ENCODE measurements at regions not wholly inside any gene's neighbourhood (a gene's known extent, or its start where the extent isn't known, plus 50 kb on each side); places are given as distances from the start of the nearest gene placed in this dataset.

GRCh38 chr6:15880262-15880973 is 217.6 kb upstream of the DTNBP1 start:
- Histone ChIP-seq H3K4me3 (ENCODE audit: low read depth, low read length) (no peak overlapping the region), H3K9ac (ENCODE audit: low read length) (no peak overlapping the region), H3K4me1 (ENCODE audit: control insufficient read depth, insufficient read depth, low read length) (no peaks in the 10 kb centered on the region)

DNA sequence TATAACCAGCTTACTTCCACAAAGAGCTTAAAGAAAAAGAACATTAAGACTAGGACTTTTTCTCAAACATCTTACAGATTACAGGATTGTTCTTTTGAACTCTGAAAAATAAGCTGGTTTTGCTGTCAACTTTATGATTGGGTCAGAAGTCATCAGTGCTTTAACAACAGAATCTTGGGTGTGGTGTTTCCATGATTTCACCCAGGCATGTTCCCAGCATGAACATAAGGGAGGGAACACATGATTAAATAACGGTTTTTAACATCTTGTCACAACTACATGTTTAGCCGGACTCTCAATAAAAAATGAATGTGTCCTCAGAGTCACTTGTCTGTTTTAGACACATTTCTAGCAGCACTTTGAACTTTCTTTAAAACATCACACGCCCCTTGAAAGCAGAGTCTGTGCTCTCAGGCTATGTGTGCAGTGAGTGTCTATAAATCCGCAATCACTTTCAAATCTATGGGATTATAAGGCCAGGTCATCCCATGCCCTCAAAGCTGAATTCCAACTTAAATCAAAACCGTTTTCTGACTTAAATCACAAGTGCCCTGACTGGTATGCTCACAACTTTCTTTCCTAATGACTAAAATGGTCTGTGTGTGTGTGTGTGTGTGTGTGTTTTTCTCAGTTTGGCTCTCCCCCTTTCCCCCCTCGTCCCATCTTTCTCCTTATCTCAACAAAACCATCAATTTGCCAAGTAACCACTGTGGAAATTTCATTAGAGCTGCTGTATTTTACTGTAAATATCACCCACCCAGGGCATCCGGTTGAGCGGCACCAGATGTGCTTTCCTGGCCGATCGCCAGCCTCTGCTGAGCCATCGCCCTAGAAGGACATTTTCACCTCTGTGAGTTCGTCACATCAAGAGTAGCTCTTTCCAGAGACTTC is 216.8 kb upstream of the DTNBP1 start:
- Histone ChIP-seq H3K9ac (ENCODE audit: low read length) (no peak overlapping the region), H3K4me3 (ENCODE audit: low read depth, low read length) (no peak overlapping the region), H3K9me3 (ENCODE audit: control insufficient read depth, insufficient read depth, low read depth, low read length) (no peaks in the 10 kb centered on the region)

More at GRCh38 chr6:15880262-15880973, 217.6 kb upstream of the DTNBP1 start:
- no peaks in the 10 kb centered on the region for H3K36me3 ChIP-seq (ENCODE audit: control insufficient read depth, insufficient read depth, low read length)
- no peaks in the 10 kb centered on the region for H3K27me3 ChIP-seq (ENCODE audit: control insufficient read depth, insufficient read depth, low read length)
- H3K27ac ChIP-seq (ENCODE audit: low read depth, low read length): no peak overlapping the region
- H3K9me3 ChIP-seq (ENCODE audit: control insufficient read depth, insufficient read depth, low read depth, low read length): no peaks in the 10 kb centered on the region

DNA sequence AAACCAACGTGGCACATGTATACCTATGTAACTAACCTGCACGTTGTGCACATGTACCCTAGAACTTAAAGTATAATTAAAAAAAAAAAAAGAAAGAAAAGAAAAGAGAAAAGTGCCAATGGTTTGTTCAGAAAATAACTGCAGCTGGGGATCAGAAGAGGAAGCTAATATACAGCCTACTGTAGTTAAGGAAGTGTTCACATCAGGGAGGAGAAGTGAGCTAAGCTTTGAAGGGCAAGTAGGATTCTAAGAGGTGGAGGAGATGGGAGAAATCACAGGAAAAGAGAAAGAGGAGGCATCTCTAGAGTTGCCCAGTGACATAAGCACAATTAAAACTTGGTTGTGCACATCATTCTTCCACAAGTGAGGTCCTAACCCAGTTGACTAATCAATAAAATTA is 214.4 kb upstream of the DTNBP1 start:
- Histone ChIP-seq H3K36me3 (ENCODE audit: control insufficient read depth, insufficient read depth, low read length) (no peaks in the 10 kb centered on the region), H3K27ac (ENCODE audit: low read depth, low read length) (no peak overlapping the region), H3K9ac (ENCODE audit: low read length) (no peak overlapping the region), H3K4me1 (ENCODE audit: control insufficient read depth, insufficient read depth, low read length) (peaks cover 13% of the 10 kb centered on the region), H3K4me3 (ENCODE audit: low read depth, low read length) (no peak overlapping the region), H3K9me3 (ENCODE audit: control insufficient read depth, insufficient read depth, low read depth, low read length) (no peaks in the 10 kb centered on the region), H3K27me3 (ENCODE audit: control insufficient read depth, insufficient read depth, low read length) (no peaks in the 10 kb centered on the region)

More for the DNA sequence above, 216.8 kb upstream of the DTNBP1 start:
- H3K4me1 ChIP-seq (ENCODE audit: control insufficient read depth, insufficient read depth, low read length): no peaks in the 10 kb centered on the region; the same call in 1 of the 2 replicates
- H3K27me3 ChIP-seq (ENCODE audit: control insufficient read depth, insufficient read depth, low read length): no peaks in the 10 kb centered on the region
- H3K36me3 ChIP-seq (ENCODE audit: control insufficient read depth, insufficient read depth, low read length): no peaks in the 10 kb centered on the region
- no peak overlapping the region for H3K27ac ChIP-seq (ENCODE audit: low read depth, low read length)

- H3K27ac ChIP-seq (ENCODE audit: low read depth, low read length): no peak overlapping the region
- H3K4me3 ChIP-seq (ENCODE audit: low read depth, low read length): no peak overlapping the region
- H3K9me3 ChIP-seq (ENCODE audit: control insufficient read depth, insufficient read depth, low read depth, low read length): no peaks in the 10 kb centered on the region
- H3K9ac ChIP-seq (ENCODE audit: low read length): no peak overlapping the region
- peaks cover 13% of the 10 kb centered on the region for H3K4me1 ChIP-seq (ENCODE audit: control insufficient read depth, insufficient read depth, low read length)
- H3K36me3 ChIP-seq (ENCODE audit: control insufficient read depth, insufficient read depth, low read length): no peaks in the 10 kb centered on the region
- H3K27me3 ChIP-seq (ENCODE audit: control insufficient read depth, insufficient read depth, low read length): no peaks in the 10 kb centered on the region
Measured at GRCh38 chr6:15876406-15876805, 213.6 kb upstream of the DTNBP1 start.

- no peak overlapping the region for H3K27ac ChIP-seq (ENCODE audit: low read depth, low read length)
- H3K9me3 ChIP-seq (ENCODE audit: control insufficient read depth, insufficient read depth, low read depth, low read length): no peaks in the 10 kb centered on the region
- H3K9ac ChIP-seq (ENCODE audit: low read length): no peak overlapping the region
- H3K36me3 ChIP-seq (ENCODE audit: control insufficient read depth, insufficient read depth, low read length): no peaks in the 10 kb centered on the region
- peaks cover 13% of the 10 kb centered on the region for H3K4me1 ChIP-seq (ENCODE audit: control insufficient read depth, insufficient read depth, low read length)
- H3K4me3 ChIP-seq (ENCODE audit: low read depth, low read length): no peak overlapping the region
- no peaks in the 10 kb centered on the region for H3K27me3 ChIP-seq (ENCODE audit: control insufficient read depth, insufficient read depth, low read length)
Measured at GRCh38 chr6:15875797-15876196, 213.0 kb upstream of the DTNBP1 start.

- H3K27me3 ChIP-seq (ENCODE audit: control insufficient read depth, insufficient read depth, low read length): no peaks in the 10 kb centered on the region
- no peaks in the 10 kb centered on the region for H3K9me3 ChIP-seq (ENCODE audit: control insufficient read depth, insufficient read depth, low read depth, low read length)
- peaks cover 13% of the 10 kb centered on the region for H3K4me1 ChIP-seq (ENCODE audit: control insufficient read depth, insufficient read depth, low read length)
Measured at GRCh38 chr6:15874821-15875220, 212.0 kb upstream of the DTNBP1 start.

GRCh38 chr6:15874326-15874725 is 211.5 kb upstream of the DTNBP1 start:
- Histone ChIP-seq H3K4me1 (ENCODE audit: control insufficient read depth, insufficient read depth, low read length) (peaks cover 13% of the 10 kb centered on the region), H3K36me3 (ENCODE audit: control insufficient read depth, insufficient read depth, low read length) (no peaks in the 10 kb centered on the region), H3K27ac (ENCODE audit: low read depth, low read length) (no peak overlapping the region), H3K4me3 (ENCODE audit: low read depth, low read length) (no peak overlapping the region), H3K27me3 (ENCODE audit: control insufficient read depth, insufficient read depth, low read length) (no peaks in the 10 kb centered on the region), H3K9ac (ENCODE audit: low read length) (no peak overlapping the region), H3K9me3 (ENCODE audit: control insufficient read depth, insufficient read depth, low read depth, low read length) (no peaks in the 10 kb centered on the region)

More at GRCh38 chr6:15874821-15875220, 212.0 kb upstream of the DTNBP1 start:
- no peak overlapping the region for H3K4me3 ChIP-seq (ENCODE audit: low read depth, low read length)
- H3K36me3 ChIP-seq (ENCODE audit: control insufficient read depth, insufficient read depth, low read length): no peaks in the 10 kb centered on the region
- H3K27ac ChIP-seq (ENCODE audit: low read depth, low read length): no peak overlapping the region
- H3K9ac ChIP-seq (ENCODE audit: low read length): no peak overlapping the region

DNA sequence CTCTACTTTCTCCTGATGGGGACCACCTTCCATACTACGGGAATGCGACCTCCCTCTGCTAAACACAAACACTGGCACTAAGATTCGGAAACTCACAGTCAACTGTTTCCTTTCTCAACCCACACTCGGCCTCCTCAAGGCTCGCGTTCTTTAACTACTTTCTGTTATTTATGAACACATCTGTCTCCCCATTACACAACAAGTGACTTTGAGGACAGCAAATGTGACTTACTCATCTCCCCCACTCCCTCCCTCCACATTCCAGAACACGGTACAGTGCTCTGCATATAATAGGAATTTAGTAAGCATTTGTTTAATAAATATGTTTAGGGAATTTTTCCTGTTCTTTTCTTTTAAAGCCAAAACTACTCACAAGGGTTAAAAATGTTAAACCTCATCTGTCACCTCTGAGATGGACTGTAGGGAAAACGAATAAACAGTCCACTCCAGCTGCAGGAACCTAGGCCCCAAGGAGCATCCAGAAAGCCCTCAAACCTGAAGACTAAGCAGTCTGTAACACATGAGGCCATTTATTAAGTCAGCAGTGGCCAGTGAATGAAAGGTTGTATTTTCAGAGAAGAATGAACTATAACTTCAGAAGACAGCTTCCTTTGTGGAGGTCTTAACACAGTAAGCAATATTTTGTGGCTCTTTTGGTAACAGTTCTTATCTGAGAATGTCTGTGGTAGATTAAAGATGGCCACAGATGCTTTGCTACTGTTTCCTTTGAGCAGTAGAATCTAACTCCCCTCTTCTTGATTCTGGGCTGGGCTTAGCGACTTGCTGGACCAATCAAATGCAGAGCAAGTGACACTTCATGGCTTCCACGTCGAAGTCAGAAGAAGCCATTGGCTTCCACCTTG is 209.6 kb upstream of the DTNBP1 start:
- Histone ChIP-seq H3K36me3 (ENCODE audit: control insufficient read depth, insufficient read depth, low read length) (no peaks in the 10 kb centered on the region), H3K4me3 (ENCODE audit: low read depth, low read length) (no peak overlapping the region), H3K27me3 (ENCODE audit: control insufficient read depth, insufficient read depth, low read length) (no peaks in the 10 kb centered on the region), H3K4me1 (ENCODE audit: control insufficient read depth, insufficient read depth, low read length) (peaks cover 13% of the 10 kb centered on the region), H3K9me3 (ENCODE audit: control insufficient read depth, insufficient read depth, low read depth, low read length) (no peaks in the 10 kb centered on the region), H3K27ac (ENCODE audit: low read depth, low read length) (no peak overlapping the region), H3K9ac (ENCODE audit: low read length) (no peak overlapping the region)

- Histone ChIP-seq H3K4me3 (ENCODE audit: low read depth, low read length) (no peak overlapping the region), H3K27me3 (ENCODE audit: control insufficient read depth, insufficient read depth, low read length) (no peaks in the 10 kb centered on the region), H3K27ac (ENCODE audit: low read depth, low read length) (no peak overlapping the region), H3K4me1 (ENCODE audit: control insufficient read depth, insufficient read depth, low read length) (peaks cover 13% of the 10 kb centered on the region), H3K9me3 (ENCODE audit: control insufficient read depth, insufficient read depth, low read depth, low read length) (no peaks in the 10 kb centered on the region), H3K36me3 (ENCODE audit: control insufficient read depth, insufficient read depth, low read length) (no peaks in the 10 kb centered on the region), H3K9ac (ENCODE audit: low read length) (no peak overlapping the region)
Measured at GRCh38 chr6:15871276-15871675, 208.4 kb upstream of the DTNBP1 start.

- no peak overlapping the region for H3K4me3 ChIP-seq (ENCODE audit: low read depth, low read length)
- H3K4me1 ChIP-seq (ENCODE audit: control insufficient read depth, insufficient read depth, low read length): peaks cover 13% of the 10 kb centered on the region
- H3K9me3 ChIP-seq (ENCODE audit: control insufficient read depth, insufficient read depth, low read depth, low read length): no peaks in the 10 kb centered on the region
- H3K9ac ChIP-seq (ENCODE audit: low read length): no peak overlapping the region
- no peak overlapping the region for H3K27ac ChIP-seq (ENCODE audit: low read depth, low read length)
- no peaks in the 10 kb centered on the region for H3K36me3 ChIP-seq (ENCODE audit: control insufficient read depth, insufficient read depth, low read length)
- no peaks in the 10 kb centered on the region for H3K27me3 ChIP-seq (ENCODE audit: control insufficient read depth, insufficient read depth, low read length)
Measured at GRCh38 chr6:15870333-15871043, 207.7 kb upstream of the DTNBP1 start.
